WTC11 (cell line): ENCODE measurements at regions not wholly inside any gene's neighbourhood (a gene's known extent, or its start where the extent isn't known, plus 50 kb on each side); places are given as distances from the start of the nearest gene placed in this dataset.
A peak's percentile ranks its signal among the peaks of the same experiment; 100 is the strongest.
"Not testable (repeated sequence)": the region's sequence is repeated elsewhere in the genome, so short reads cannot be mapped to it uniquely, and the experiment has no call there.

ENCODE experiments used
- ATAC-seq: fragments of 200-7000 bp; cut with Tn5 transposase; 2 replicates; pipeline ENCODE4 v1.10.0; 2021; ENCODE audit warnings: mild to moderate bottlenecking, moderate library complexity
- CTCF ChIA-PET: fragments of 300-600 bp; sonication (Branson Sonifier 250); formaldehyde crosslinking; loops from one replicate; lab custom pipeline; 2021; ENCODE audit warnings: antibody characterized with exemption; lab: Charles Lee
- POLR2A ChIA-PET: fragments of 350-600 bp; sonication (Branson Sonifier 250); formaldehyde crosslinking; loops from one replicate; lab custom pipeline; 2021; ENCODE audit warnings: antibody characterized with exemption; lab: Charles Lee
- DNase-seq: peaks from one replicate; pipeline ENCODE4 v3.0.0; 2021; ENCODE audit warnings: low spot score
- H3K27ac Mint-ChIP-seq: 2 replicates; pipeline ENCODE4 v1.8.0; 2021; ENCODE audit warnings: mixed read lengths
- H3K27me3 Mint-ChIP-seq: 2 replicates; pipeline ENCODE4 v1.8.0; 2021; ENCODE audit warnings: low read depth, mild to moderate bottlenecking, moderate library complexity, mixed read lengths
- H3K36me3 Mint-ChIP-seq: 2 replicates; pipeline ENCODE4 v1.8.0; 2021; ENCODE audit warnings: mixed read lengths
- H3K4me1 Mint-ChIP-seq: 2 replicates; pipeline ENCODE4 v1.8.0; 2022; ENCODE audit warnings: mixed read lengths
- H3K4me3 Mint-ChIP-seq: 2 replicates; pipeline ENCODE4 v1.8.0; 2021; ENCODE audit warnings: mild to moderate bottlenecking, moderate library complexity, mixed read lengths
- H3K9me3 Mint-ChIP-seq: 2 replicates; pipeline ENCODE4 v1.8.0; 2021; ENCODE audit warnings: mixed read lengths
- GABPB1 ChIP-seq: sonication (generic); formaldehyde crosslinking; IDR thresholded peaks from 2 replicates; pipeline ENCODE4 v1.8.1; 2023; ENCODE audit warnings: mild to moderate bottlenecking, missing genetic modification reagents
- JUN ChIP-seq: sonication (generic); formaldehyde crosslinking; IDR thresholded peaks from 2 replicates; pipeline ENCODE4 v1.8.0; 2023; ENCODE audit warnings: mild to moderate bottlenecking, missing genetic modification reagents
- MYBL2 ChIP-seq: sonication (generic); formaldehyde crosslinking; IDR thresholded peaks from 2 replicates; pipeline ENCODE4 v1.8.1; 2023; ENCODE audit warnings: mild to moderate bottlenecking, moderate library complexity, missing genetic modification reagents
- RELA ChIP-seq: sonication (generic); formaldehyde crosslinking; IDR thresholded peaks from 2 replicates; pipeline ENCODE4 v1.8.1; 2022; ENCODE audit warnings: missing genetic modification reagents, mild to moderate bottlenecking, borderline replicate concordance
- SMAD4 ChIP-seq: sonication (generic); formaldehyde crosslinking; IDR thresholded peaks from 2 replicates; pipeline ENCODE4 v1.8.0; 2022; ENCODE audit warnings: mild to moderate bottlenecking, missing genetic modification reagents
- SP1 ChIP-seq: sonication (generic); formaldehyde crosslinking; conservative IDR thresholded peaks from 2 replicates; pipeline ENCODE4 v1.8.1; 2022; ENCODE audit warnings: missing genetic modification reagents
- ZNF263 ChIP-seq: sonication (generic); formaldehyde crosslinking; IDR thresholded peaks from 2 replicates; pipeline ENCODE4 v1.8.1; 2022; ENCODE audit warnings: low read depth, mild to moderate bottlenecking, moderate library complexity, missing genetic modification reagents
- ZNF317 ChIP-seq: sonication (generic); formaldehyde crosslinking; IDR thresholded peaks from 2 replicates; pipeline ENCODE4 v1.8.1; 2023; ENCODE audit warnings: low read depth, mild to moderate bottlenecking, moderate library complexity, missing genetic modification reagents, borderline replicate concordance
- TF ChIP-seq, protein P1 (sequence below): fragments of 250-450 bp; sonication (Bioruptor Pico); IDR thresholded peaks from 2 replicates; pipeline ENCODE4 v1.9.0; 2021; ENCODE audit warnings: mild to moderate bottlenecking, borderline replicate concordance
- TF ChIP-seq, protein P2 (sequence below): sonication (generic); formaldehyde crosslinking; IDR thresholded peaks from 2 replicates; pipeline ENCODE4 v1.8.0; 2022; ENCODE audit warnings: mild to moderate bottlenecking, missing genetic modification reagents
- TF ChIP-seq, protein P3 (sequence below): sonication (generic); formaldehyde crosslinking; IDR thresholded peaks from 2 replicates; pipeline ENCODE4 v1.8.1; 2023; ENCODE audit warnings: mild to moderate bottlenecking, missing genetic modification reagents, moderate library complexity
- TF ChIP-seq, protein P4 (sequence below): sonication (generic); formaldehyde crosslinking; IDR thresholded peaks from 2 replicates; pipeline ENCODE4 v1.8.0; 2023; ENCODE audit warnings: mild to moderate bottlenecking, missing genetic modification reagents
- TF ChIP-seq, protein P5 (sequence below): sonication (generic); formaldehyde crosslinking; IDR thresholded peaks from 2 replicates; pipeline ENCODE4 v1.8.1; 2022; ENCODE audit warnings: mild to moderate bottlenecking, missing genetic modification reagents, moderate library complexity, borderline replicate concordance
- TF ChIP-seq, protein P6 (sequence below): sonication (generic); formaldehyde crosslinking; conservative IDR thresholded peaks from 2 replicates; pipeline ENCODE4 v1.8.1; 2023; ENCODE audit warnings: mild to moderate bottlenecking, low read depth, missing genetic modification reagents, moderate library complexity

DNA sequence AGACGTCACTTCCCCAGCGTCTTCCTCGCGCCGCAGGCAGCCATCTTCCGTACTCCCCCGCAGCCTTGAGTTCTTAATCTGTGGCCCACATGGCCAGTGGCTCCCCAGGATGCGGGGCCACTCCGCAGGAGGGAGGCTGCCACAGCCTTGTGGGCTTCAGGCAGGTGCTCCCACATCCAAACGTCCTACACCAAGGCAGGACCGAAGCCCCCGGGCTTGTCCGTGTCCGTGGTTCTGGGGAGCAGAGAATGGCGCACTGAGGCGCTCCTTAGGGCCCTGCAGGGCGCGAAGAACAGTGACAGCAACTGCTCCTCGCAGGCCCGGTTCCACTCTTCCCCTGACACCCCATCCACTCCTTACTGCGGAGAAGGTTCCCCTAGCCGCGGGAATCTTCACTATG is 755.8 kb downstream of the PRIM2 start (continued):
- TF ChIP-seq ZNF263, result no peak
- TF ChIP-seq, protein P1, sequence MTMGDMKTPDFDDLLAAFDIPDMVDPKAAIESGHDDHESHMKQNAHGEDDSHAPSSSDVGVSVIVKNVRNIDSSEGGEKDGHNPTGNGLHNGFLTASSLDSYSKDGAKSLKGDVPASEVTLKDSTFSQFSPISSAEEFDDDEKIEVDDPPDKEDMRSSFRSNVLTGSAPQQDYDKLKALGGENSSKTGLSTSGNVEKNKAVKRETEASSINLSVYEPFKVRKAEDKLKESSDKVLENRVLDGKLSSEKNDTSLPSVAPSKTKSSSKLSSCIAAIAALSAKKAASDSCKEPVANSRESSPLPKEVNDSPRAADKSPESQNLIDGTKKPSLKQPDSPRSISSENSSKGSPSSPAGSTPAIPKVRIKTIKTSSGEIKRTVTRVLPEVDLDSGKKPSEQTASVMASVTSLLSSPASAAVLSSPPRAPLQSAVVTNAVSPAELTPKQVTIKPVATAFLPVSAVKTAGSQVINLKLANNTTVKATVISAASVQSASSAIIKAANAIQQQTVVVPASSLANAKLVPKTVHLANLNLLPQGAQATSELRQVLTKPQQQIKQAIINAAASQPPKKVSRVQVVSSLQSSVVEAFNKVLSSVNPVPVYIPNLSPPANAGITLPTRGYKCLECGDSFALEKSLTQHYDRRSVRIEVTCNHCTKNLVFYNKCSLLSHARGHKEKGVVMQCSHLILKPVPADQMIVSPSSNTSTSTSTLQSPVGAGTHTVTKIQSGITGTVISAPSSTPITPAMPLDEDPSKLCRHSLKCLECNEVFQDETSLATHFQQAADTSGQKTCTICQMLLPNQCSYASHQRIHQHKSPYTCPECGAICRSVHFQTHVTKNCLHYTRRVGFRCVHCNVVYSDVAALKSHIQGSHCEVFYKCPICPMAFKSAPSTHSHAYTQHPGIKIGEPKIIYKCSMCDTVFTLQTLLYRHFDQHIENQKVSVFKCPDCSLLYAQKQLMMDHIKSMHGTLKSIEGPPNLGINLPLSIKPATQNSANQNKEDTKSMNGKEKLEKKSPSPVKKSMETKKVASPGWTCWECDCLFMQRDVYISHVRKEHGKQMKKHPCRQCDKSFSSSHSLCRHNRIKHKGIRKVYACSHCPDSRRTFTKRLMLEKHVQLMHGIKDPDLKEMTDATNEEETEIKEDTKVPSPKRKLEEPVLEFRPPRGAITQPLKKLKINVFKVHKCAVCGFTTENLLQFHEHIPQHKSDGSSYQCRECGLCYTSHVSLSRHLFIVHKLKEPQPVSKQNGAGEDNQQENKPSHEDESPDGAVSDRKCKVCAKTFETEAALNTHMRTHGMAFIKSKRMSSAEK, result no peak
- TF ChIP-seq, protein P2, sequence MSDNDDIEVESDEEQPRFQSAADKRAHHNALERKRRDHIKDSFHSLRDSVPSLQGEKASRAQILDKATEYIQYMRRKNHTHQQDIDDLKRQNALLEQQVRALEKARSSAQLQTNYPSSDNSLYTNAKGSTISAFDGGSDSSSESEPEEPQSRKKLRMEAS (CRISPR knock-in tag), result no peak
- TF ChIP-seq ZNF317 (CRISPR knock-in tag), result no peak
- TF ChIP-seq, protein P3, sequence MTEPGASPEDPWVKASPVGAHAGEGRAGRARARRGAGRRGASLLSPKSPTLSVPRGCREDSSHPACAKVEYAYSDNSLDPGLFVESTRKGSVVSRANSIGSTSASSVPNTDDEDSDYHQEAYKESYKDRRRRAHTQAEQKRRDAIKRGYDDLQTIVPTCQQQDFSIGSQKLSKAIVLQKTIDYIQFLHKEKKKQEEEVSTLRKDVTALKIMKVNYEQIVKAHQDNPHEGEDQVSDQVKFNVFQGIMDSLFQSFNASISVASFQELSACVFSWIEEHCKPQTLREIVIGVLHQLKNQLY (CRISPR knock-in tag), result no peak
- no peak for TF ChIP-seq GABPB1 (CRISPR knock-in tag)
- no peak for TF ChIP-seq SMAD4 (CRISPR knock-in tag)
- TF ChIP-seq, protein P4, sequence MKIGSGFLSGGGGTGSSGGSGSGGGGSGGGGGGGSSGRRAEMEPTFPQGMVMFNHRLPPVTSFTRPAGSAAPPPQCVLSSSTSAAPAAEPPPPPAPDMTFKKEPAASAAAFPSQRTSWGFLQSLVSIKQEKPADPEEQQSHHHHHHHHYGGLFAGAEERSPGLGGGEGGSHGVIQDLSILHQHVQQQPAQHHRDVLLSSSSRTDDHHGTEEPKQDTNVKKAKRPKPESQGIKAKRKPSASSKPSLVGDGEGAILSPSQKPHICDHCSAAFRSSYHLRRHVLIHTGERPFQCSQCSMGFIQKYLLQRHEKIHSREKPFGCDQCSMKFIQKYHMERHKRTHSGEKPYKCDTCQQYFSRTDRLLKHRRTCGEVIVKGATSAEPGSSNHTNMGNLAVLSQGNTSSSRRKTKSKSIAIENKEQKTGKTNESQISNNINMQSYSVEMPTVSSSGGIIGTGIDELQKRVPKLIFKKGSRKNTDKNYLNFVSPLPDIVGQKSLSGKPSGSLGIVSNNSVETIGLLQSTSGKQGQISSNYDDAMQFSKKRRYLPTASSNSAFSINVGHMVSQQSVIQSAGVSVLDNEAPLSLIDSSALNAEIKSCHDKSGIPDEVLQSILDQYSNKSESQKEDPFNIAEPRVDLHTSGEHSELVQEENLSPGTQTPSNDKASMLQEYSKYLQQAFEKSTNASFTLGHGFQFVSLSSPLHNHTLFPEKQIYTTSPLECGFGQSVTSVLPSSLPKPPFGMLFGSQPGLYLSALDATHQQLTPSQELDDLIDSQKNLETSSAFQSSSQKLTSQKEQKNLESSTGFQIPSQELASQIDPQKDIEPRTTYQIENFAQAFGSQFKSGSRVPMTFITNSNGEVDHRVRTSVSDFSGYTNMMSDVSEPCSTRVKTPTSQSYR (CRISPR knock-in tag), result no peak

DNA sequence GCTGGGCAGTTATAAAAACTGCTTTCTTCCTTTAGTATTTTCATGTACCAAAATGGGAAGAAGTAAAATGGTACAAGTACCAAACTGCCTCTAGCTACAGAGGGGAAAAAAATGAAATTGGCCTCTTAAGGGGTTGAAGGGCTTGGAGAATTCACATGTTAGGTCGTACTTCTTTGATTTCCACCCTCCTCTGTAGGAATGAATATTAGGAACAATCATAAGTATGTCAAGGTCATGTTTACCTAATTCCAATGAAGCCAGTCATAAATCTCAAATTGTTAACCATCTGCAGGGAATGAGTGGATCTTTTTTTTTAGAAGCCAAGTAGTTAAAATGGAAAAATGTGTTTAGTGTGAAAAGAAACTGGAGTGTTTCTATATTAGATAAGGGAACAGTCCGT is 772.6 kb downstream of the PRIM2 start:
- H3K4me1 Mint-ChIP-seq, result peaks cover 12% of the 10 kb centered on the region
- H3K27ac Mint-ChIP-seq, POLR2A ChIA-PET, H3K27me3 Mint-ChIP-seq, DNase-seq, ATAC-seq, H3K4me3 Mint-ChIP-seq, CTCF ChIA-PET, H3K36me3 Mint-ChIP-seq: not testable (repeated sequence)
- H3K9me3 Mint-ChIP-seq, result peaks cover 14% of the 10 kb centered on the region

DNA sequence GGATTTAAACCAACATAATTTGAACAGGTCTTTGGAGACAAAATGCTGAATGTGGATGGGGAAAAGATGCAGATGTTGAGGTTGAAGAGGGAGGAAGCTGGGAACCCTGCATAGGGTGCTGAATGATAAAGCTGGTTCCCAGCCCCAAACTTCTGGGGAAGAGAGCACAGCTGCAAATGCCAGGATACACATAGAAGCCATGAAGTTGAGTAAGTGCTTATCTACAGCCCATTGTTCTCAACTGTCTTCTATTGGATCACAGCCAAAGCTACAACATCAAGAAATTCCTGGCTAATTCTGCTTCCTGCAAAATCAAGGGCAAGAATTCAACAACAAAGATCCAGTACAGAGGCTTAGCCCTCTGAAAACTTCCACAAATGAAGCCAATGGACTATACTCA is 779.8 kb downstream of the PRIM2 start:
- H3K27me3 Mint-ChIP-seq, H3K4me1 Mint-ChIP-seq: not testable (repeated sequence)

DNA sequence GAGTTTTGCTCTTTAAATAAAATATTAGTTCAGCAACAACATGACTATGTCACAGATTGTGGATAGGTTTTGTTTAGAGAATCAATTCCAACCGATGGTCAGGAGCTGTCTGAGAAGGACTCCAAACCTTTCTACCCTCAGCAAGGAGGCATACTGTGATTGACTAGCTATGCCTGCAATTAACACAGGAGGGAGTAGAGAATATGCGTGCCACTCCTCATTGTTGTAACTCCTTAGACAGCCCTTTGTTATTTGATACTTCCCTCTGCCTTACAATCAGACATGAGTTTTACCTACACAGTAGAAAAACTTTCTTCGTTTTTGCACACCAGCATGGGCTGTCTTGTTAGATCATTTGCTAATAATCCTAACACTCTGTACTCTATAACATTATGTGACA is 796.5 kb downstream of the PRIM2 start:
- no peak for DNase-seq
- ChIA-PET CTCF (no interaction called here), POLR2A (no interaction called here)
- Mint-ChIP-seq H3K4me1 (peaks cover 23% of the 10 kb centered on the region), H3K9me3 (peaks cover 12% of the 10 kb centered on the region), H3K27ac (no peak overlapping the region), H3K27me3 (no peaks in the 10 kb centered on the region; the same call in 1 of the 2 replicates), H3K4me3 (peak overlapping the region; percentile 30), H3K36me3 (peaks cover 4% of the 10 kb centered on the region; the same call in 1 of the 2 replicates)
- peak; percentile 93 for ATAC-seq
- TF ChIP-seq RELA (CRISPR knock-in tag), result no peak
- TF ChIP-seq JUN (CRISPR knock-in tag), result no peak
- TF ChIP-seq, protein P4 (CRISPR knock-in tag), result no peak
- TF ChIP-seq, protein P5, sequence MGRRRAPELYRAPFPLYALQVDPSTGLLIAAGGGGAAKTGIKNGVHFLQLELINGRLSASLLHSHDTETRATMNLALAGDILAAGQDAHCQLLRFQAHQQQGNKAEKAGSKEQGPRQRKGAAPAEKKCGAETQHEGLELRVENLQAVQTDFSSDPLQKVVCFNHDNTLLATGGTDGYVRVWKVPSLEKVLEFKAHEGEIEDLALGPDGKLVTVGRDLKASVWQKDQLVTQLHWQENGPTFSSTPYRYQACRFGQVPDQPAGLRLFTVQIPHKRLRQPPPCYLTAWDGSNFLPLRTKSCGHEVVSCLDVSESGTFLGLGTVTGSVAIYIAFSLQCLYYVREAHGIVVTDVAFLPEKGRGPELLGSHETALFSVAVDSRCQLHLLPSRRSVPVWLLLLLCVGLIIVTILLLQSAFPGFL (CRISPR knock-in tag), result no peak
- TF ChIP-seq MYBL2 (CRISPR knock-in tag), result no peak
- TF ChIP-seq, protein P6, sequence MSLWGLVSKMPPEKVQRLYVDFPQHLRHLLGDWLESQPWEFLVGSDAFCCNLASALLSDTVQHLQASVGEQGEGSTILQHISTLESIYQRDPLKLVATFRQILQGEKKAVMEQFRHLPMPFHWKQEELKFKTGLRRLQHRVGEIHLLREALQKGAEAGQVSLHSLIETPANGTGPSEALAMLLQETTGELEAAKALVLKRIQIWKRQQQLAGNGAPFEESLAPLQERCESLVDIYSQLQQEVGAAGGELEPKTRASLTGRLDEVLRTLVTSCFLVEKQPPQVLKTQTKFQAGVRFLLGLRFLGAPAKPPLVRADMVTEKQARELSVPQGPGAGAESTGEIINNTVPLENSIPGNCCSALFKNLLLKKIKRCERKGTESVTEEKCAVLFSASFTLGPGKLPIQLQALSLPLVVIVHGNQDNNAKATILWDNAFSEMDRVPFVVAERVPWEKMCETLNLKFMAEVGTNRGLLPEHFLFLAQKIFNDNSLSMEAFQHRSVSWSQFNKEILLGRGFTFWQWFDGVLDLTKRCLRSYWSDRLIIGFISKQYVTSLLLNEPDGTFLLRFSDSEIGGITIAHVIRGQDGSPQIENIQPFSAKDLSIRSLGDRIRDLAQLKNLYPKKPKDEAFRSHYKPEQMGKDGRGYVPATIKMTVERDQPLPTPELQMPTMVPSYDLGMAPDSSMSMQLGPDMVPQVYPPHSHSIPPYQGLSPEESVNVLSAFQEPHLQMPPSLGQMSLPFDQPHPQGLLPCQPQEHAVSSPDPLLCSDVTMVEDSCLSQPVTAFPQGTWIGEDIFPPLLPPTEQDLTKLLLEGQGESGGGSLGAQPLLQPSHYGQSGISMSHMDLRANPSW, result no peak
- no peak for TF ChIP-seq SP1 (CRISPR knock-in tag)

More for the DNA sequence above, 779.8 kb downstream of the PRIM2 start:
- H3K9me3 Mint-ChIP-seq, result peaks cover 37% of the 10 kb centered on the region
- H3K27ac Mint-ChIP-seq, CTCF ChIA-PET, ATAC-seq, H3K4me3 Mint-ChIP-seq, POLR2A ChIA-PET, H3K36me3 Mint-ChIP-seq, DNase-seq: not testable (repeated sequence)
